SU-DHL-6 (cell line): ENCODE measurements at regions not wholly inside any gene's neighbourhood (a gene's known extent, or its start where the extent isn't known, plus 50 kb on each side); places are given as distances from the start of the nearest gene placed in this dataset.
"Not testable (repeated sequence)": the region's sequence is repeated elsewhere in the genome, so short reads cannot be mapped to it uniquely, and the experiment has no call there.

Experiments
- H2AFZ ChIP-seq: fragments of 200-600 bp; sonication (generic); 2 replicates; pipeline ENCODE4 v1.6.1; 2014; ENCODE audit warnings: low read depth, mild to moderate bottlenecking, moderate library complexity, mixed read lengths, antibody characterized with exemption, low read length; ENCODE audit not compliant: severe bottlenecking
- H3F3A ChIP-seq: fragments of 200-600 bp; shearing (Covaris generic); 2 replicates; pipeline ENCODE4 v1.6.0; 2016; ENCODE audit warnings: antibody characterized with exemption, mild to moderate bottlenecking; ENCODE audit not compliant: insufficient read depth
- H3K27ac ChIP-seq: fragments of 200-600 bp; sonication (generic); 2 replicates; pipeline ENCODE4 v1.5.1; 2016; ENCODE audit warnings: low read depth, mild to moderate bottlenecking, low read length, moderate library complexity, mixed read lengths
- H3K27me3 ChIP-seq: fragments of 200-600 bp; sonication (generic), shearing (Covaris generic); 2 replicates; pipeline ENCODE4 v1.6.0; 2014; ENCODE audit warnings: mild to moderate bottlenecking, low read length
- H3K36me3 ChIP-seq: fragments of 200-600 bp; sonication (generic); 2 replicates; pipeline ENCODE4 v1.6.1; 2014; ENCODE audit warnings: mild to moderate bottlenecking, low read length, mixed read lengths
- H3K4me2 ChIP-seq: fragments of 300-600, 200-600 bp; shearing (Covaris generic), sonication (generic); 2 replicates; pipeline ENCODE4 v1.6.0; 2014; ENCODE audit warnings: low read length, low read depth, mild to moderate bottlenecking; ENCODE audit not compliant: poor library complexity, severe bottlenecking
- H3K4me3 ChIP-seq: fragments of 200-600 bp; sonication (generic); 2 replicates; pipeline ENCODE4 v1.5.1; 2014; ENCODE audit warnings: antibody characterized with exemption, low read length, mild to moderate bottlenecking, mixed read lengths; ENCODE audit not compliant: insufficient read depth, poor library complexity, severe bottlenecking
- H3K79me2 ChIP-seq: fragments of 200-600 bp; sonication (generic); 2 replicates; pipeline ENCODE4 v1.6.1; 2014; ENCODE audit warnings: mild to moderate bottlenecking, low read length, moderate library complexity; ENCODE audit not compliant: insufficient read depth
- H3K9ac ChIP-seq: fragments of 200-600 bp; sonication (generic); 2 replicates; pipeline ENCODE4 v1.7.0; 2014; ENCODE audit warnings: mild to moderate bottlenecking, low read length
- H3K9me2 ChIP-seq: fragments of 200-600 bp; sonication (generic); replicated peaks from 2 replicates; pipeline ENCODE4 v1.6.1; 2014; ENCODE audit warnings: low read length; ENCODE audit not compliant: insufficient read depth
- H3K9me3 ChIP-seq: fragments of 200-600 bp; sonication (generic); 2 replicates; pipeline ENCODE4 v1.6.1; 2014; ENCODE audit warnings: low read length, mixed read lengths; ENCODE audit not compliant: insufficient read depth
- H4K20me1 ChIP-seq: fragments of 200-600 bp; sonication (generic); 2 replicates; pipeline ENCODE4 v1.6.1; 2014; ENCODE audit warnings: low read depth, mild to moderate bottlenecking, antibody characterized with exemption, low read length, moderate library complexity, mixed read lengths
- EZH2phosphoT487 ChIP-seq: fragments of 200-600 bp; sonication (generic), shearing (Covaris generic); conservative IDR thresholded peaks from 2 replicates; pipeline ENCODE4 v1.6.1; 2018; ENCODE audit warnings: mild to moderate bottlenecking, antibody characterized with exemption, low read length, moderate library complexity, mixed read lengths
- TF ChIP-seq, protein P1 (sequence below): fragments of 200-600 bp; sonication (generic); IDR thresholded peaks from one replicate; pipeline ENCODE4 v1.5.1; 2017; ENCODE audit warnings: antibody characterized with exemption, mild to moderate bottlenecking, low read length, moderate library complexity; ENCODE audit not compliant: insufficient read depth, poor library complexity, severe bottlenecking

- no peak overlapping the region for H3K9ac ChIP-seq
- no peak overlapping the region for H3K4me2 ChIP-seq
- no peak overlapping the region for H3K27ac ChIP-seq
- no peak overlapping the region for H2AFZ ChIP-seq
- H3K79me2 ChIP-seq: no peaks in the 10 kb centered on the region
- no peaks in the 10 kb centered on the region for H3K9me2 ChIP-seq
- no peak for TF ChIP-seq EZH2phosphoT487
- TF ChIP-seq, protein P1, sequence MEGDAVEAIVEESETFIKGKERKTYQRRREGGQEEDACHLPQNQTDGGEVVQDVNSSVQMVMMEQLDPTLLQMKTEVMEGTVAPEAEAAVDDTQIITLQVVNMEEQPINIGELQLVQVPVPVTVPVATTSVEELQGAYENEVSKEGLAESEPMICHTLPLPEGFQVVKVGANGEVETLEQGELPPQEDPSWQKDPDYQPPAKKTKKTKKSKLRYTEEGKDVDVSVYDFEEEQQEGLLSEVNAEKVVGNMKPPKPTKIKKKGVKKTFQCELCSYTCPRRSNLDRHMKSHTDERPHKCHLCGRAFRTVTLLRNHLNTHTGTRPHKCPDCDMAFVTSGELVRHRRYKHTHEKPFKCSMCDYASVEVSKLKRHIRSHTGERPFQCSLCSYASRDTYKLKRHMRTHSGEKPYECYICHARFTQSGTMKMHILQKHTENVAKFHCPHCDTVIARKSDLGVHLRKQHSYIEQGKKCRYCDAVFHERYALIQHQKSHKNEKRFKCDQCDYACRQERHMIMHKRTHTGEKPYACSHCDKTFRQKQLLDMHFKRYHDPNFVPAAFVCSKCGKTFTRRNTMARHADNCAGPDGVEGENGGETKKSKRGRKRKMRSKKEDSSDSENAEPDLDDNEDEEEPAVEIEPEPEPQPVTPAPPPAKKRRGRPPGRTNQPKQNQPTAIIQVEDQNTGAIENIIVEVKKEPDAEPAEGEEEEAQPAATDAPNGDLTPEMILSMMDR: no peak
- H3K27me3 ChIP-seq: no peaks in the 10 kb centered on the region
- H3F3A ChIP-seq: no peaks in the 10 kb centered on the region
- no peaks in the 10 kb centered on the region for H3K36me3 ChIP-seq
- no peaks in the 10 kb centered on the region for H4K20me1 ChIP-seq
- H3K9me3 ChIP-seq: no peaks in the 10 kb centered on the region
- H3K4me3 ChIP-seq: no peak overlapping the region
Observed at GRCh38 chrX:109782994-109783700, 50.1 kb upstream of the ACSL4 start.

- no peak overlapping the region for H3K4me2 ChIP-seq
- H3K9ac ChIP-seq: no peak overlapping the region
- H3K4me3 ChIP-seq: no peak overlapping the region
- no peaks in the 10 kb centered on the region for H3F3A ChIP-seq
- H4K20me1 ChIP-seq: no peaks in the 10 kb centered on the region
- H3K36me3 ChIP-seq: no peaks in the 10 kb centered on the region
- H3K79me2 ChIP-seq: no peaks in the 10 kb centered on the region
- H3K9me3 ChIP-seq: no peaks in the 10 kb centered on the region
- no peaks in the 10 kb centered on the region for H3K27me3 ChIP-seq
- TF ChIP-seq EZH2phosphoT487: no peak
- TF ChIP-seq, protein P1: no peak
- no peak overlapping the region for H2AFZ ChIP-seq
- no peaks in the 10 kb centered on the region for H3K9me2 ChIP-seq
- no peak overlapping the region for H3K27ac ChIP-seq
Observed at GRCh38 chrX:109783701-109784079, 50.6 kb upstream of the ACSL4 start.

- Histone ChIP-seq H3K9me3 (no peaks in the 10 kb centered on the region), H3K4me3 (no peak overlapping the region), H3F3A (no peaks in the 10 kb centered on the region), H3K36me3 (no peaks in the 10 kb centered on the region), H3K4me2 (no peak overlapping the region), H4K20me1 (no peaks in the 10 kb centered on the region), H3K9ac (no peak overlapping the region), H3K9me2 (no peaks in the 10 kb centered on the region), H2AFZ (no peak overlapping the region), H3K79me2 (no peaks in the 10 kb centered on the region), H3K27ac (no peak overlapping the region), H3K27me3 (no peaks in the 10 kb centered on the region)
- TF ChIP-seq EZH2phosphoT487: no peak
- TF ChIP-seq, protein P1: no peak
Observed at GRCh38 chrX:109785053-109785452, 52.0 kb upstream of the ACSL4 start.

DNA sequence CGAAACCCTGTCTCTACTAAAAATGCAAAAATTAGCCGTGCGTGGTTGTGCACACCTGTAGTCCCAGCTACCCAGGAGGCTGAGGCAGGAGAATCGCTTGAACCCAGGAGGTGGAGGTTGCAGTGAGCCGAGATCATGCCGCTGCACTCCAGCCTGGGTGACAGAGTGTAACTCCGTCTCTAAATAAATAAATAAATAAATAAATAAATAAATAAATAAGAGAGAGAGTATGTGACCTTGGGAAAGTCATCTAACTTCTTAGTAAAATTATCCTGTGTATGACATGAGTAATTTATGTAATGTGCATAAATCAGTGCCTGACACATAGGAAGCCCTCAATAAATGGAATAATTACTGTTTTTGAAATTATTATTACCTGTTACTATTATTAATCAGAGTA, 57.5 kb upstream of the ACSL4 start:
- not testable (repeated sequence) for H3K4me3 ChIP-seq, H4K20me1 ChIP-seq, H3K4me2 ChIP-seq, H3F3A ChIP-seq, H3K27ac ChIP-seq, H3K27me3 ChIP-seq, H3K79me2 ChIP-seq, H3K9me2 ChIP-seq, H3K36me3 ChIP-seq, H3K9ac ChIP-seq, H3K9me3 ChIP-seq, H2AFZ ChIP-seq
